ENCODE measurements at regions not wholly inside any gene's neighbourhood (a gene's known extent, or its start where the extent isn't known, plus 50 kb on each side); places are given as distances from the start of the nearest gene placed in this dataset.
"Not testable (repeated sequence)": the region's sequence is repeated elsewhere in the genome, so short reads cannot be mapped to it uniquely, and the experiment has no call there.

DNA sequence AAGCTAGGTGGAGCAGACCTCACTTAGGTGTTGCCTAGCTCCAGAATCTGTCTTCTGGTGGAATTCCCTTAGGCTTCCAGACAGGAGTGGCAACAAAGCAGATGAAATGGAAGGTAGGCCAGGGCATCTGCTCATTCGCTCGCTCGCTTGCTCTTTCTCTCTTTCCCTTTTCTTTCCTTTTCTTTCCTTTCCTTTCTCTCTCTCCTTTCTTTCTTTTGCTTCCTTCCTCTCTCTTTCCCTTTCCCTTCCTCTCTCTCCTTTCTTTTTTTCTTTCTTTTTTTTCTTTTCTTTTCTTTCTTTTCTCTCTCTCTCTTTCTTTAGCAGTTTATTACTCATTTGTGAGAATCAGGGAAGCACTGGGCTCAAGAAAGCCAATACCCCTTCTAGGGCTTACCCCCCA is 56.1 kb upstream of the NBPF19 start:
- POLR2A ChIA-PET (ENCODE audit: partially characterized antibody); H2BK5ac ChIP-seq (ENCODE audit: low read depth, low read length); H3K36me3 ChIP-seq (ENCODE audit: control insufficient read depth in 2 of 4, insufficient read depth in 4 of 4, low read length in 3 of 4); H2AK5ac ChIP-seq (ENCODE audit: low read depth, low read length); H2BK120ac ChIP-seq (replicated peaks; ENCODE audit: low read depth, low read length); H2BK12ac ChIP-seq (ENCODE audit: low read depth, low read length); H2BK20ac ChIP-seq (ENCODE audit: low read length); H3K27ac ChIP-seq (ENCODE audit: low read depth, low read length); H3K4ac ChIP-seq (replicated peaks; ENCODE audit: insufficient read length, low read depth, low read length); H3K23ac ChIP-seq (ENCODE audit: insufficient read length); H4K5ac ChIP-seq (ENCODE audit: insufficient read length, low read depth, low read length); FAIRE-seq; H3K4me1 ChIP-seq (replicated peaks in 1 of 4; ENCODE audit: control insufficient read depth in 3 of 4, insufficient read depth in 4 of 4, low read length in 3 of 4); H3K27me3 ChIP-seq (replicated peaks in 1 of 4; ENCODE audit: control insufficient read depth in 3 of 4, extremely low read depth in 1 of 4, insufficient read depth in 3 of 4, low read length in 3 of 4); H4K20me1 ChIP-seq (replicated peaks in 1 of 2; ENCODE audit: control insufficient read depth in 1 of 2, insufficient read depth in 2 of 2, low read length in 2 of 2); DNase-seq (ENCODE audit: low read depth in 1 of 2, low spot score in 2 of 2); H2BK15ac ChIP-seq (ENCODE audit: low read length); H4K8ac ChIP-seq (ENCODE audit: extremely low read depth, insufficient read depth, low read length); H3K23me2 ChIP-seq (ENCODE audit: low read depth, low read length); H3K14ac ChIP-seq (ENCODE audit: insufficient read length); H4K91ac ChIP-seq (replicated peaks; ENCODE audit: insufficient read length, low read length); H3K4me3 ChIP-seq (ENCODE audit: extremely low read depth in 1 of 4, insufficient read depth in 2 of 4, low read depth in 3 of 4, low read length in 4 of 4); CTCF ChIA-PET (ENCODE audit: partially characterized antibody); H3K4me2 ChIP-seq (ENCODE audit: insufficient read depth in 1 of 2, low read depth in 2 of 2, low read length in 2 of 2); H3K18ac ChIP-seq (ENCODE audit: extremely low read depth, low read length); H3K56ac ChIP-seq (replicated peaks; ENCODE audit: insufficient read length, low read depth, low read length); H2AFZ ChIP-seq (ENCODE audit: low read length); H3K9me3 ChIP-seq (ENCODE audit: insufficient read depth in 2 of 2, low read depth in 1 of 2, low read length in 1 of 2); H3K9ac ChIP-seq (replicated peaks in 1 of 4; ENCODE audit: extremely low read depth in 1 of 4, low read depth in 3 of 4, low read length in 3 of 4); H3K79me1 ChIP-seq (ENCODE audit: low read depth, low read length); H3K79me2 ChIP-seq (ENCODE audit: control insufficient read depth in 1 of 2, insufficient read depth in 2 of 2, low read length in 2 of 2): not testable (repeated sequence)
- no CpG with 5 or more reads among the region's 3 CpGs for WGBS, 2 experiments (ENCODE audit: extremely low coverage in 1 of 2, insufficient coverage in 1 of 2, insufficient read length in 1 of 2, insufficient replicate concordance in 2 of 2, low coverage in 1 of 2, low lambda C conversion rate in 2 of 2, missing lambda C conversion rate in 1 of 2)

DNA sequence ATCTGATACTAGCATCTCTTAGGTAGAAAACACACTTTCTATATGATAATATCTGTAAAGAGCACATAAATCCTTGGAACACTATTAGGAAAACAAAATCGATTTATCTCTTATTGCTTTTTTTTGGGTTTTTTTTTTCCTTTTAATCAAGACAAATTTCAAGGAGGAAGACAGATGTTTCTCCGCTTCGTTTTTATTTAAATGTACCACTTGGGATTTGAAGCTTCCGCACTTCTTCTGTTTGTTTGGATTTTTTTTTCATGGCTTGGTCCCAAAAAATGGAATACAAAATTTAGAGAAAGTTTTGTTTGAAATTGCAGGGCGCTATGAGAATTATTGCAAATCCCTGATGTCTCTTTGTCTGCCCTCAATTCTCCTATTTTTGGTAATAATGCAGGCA is 51.7 kb upstream of the NBPF19 start:
- H3K36me3 ChIP-seq (ENCODE audit: control insufficient read depth in 2 of 4, insufficient read depth in 4 of 4, low read length in 3 of 4); FAIRE-seq; H2BK120ac ChIP-seq (replicated peaks; ENCODE audit: low read depth, low read length); H3K4me2 ChIP-seq (ENCODE audit: insufficient read depth in 1 of 2, low read depth in 2 of 2, low read length in 2 of 2); H2BK12ac ChIP-seq (ENCODE audit: low read depth, low read length); H3K27me3 ChIP-seq (replicated peaks in 1 of 4; ENCODE audit: control insufficient read depth in 3 of 4, extremely low read depth in 1 of 4, insufficient read depth in 3 of 4, low read length in 3 of 4); DNase-seq (ENCODE audit: low read depth in 1 of 2, low spot score in 2 of 2); H4K20me1 ChIP-seq (replicated peaks in 1 of 2; ENCODE audit: control insufficient read depth in 1 of 2, insufficient read depth in 2 of 2, low read length in 2 of 2); H4K5ac ChIP-seq (ENCODE audit: insufficient read length, low read depth, low read length); H3K27ac ChIP-seq (ENCODE audit: low read depth, low read length); H3K14ac ChIP-seq (ENCODE audit: insufficient read length); CTCF ChIA-PET (ENCODE audit: partially characterized antibody); POLR2A ChIA-PET (ENCODE audit: partially characterized antibody); H3K18ac ChIP-seq (ENCODE audit: extremely low read depth, low read length); H4K8ac ChIP-seq (ENCODE audit: extremely low read depth, insufficient read depth, low read length); H3K23ac ChIP-seq (ENCODE audit: insufficient read length); H3K9me3 ChIP-seq (ENCODE audit: insufficient read depth in 2 of 2, low read depth in 1 of 2, low read length in 1 of 2); H3K23me2 ChIP-seq (ENCODE audit: low read depth, low read length); H3K4me3 ChIP-seq (ENCODE audit: extremely low read depth in 1 of 4, insufficient read depth in 2 of 4, low read depth in 3 of 4, low read length in 4 of 4); H3K9ac ChIP-seq (replicated peaks in 1 of 4; ENCODE audit: extremely low read depth in 1 of 4, low read depth in 3 of 4, low read length in 3 of 4); H3K56ac ChIP-seq (replicated peaks; ENCODE audit: insufficient read length, low read depth, low read length); H3K4me1 ChIP-seq (replicated peaks in 1 of 4; ENCODE audit: control insufficient read depth in 3 of 4, insufficient read depth in 4 of 4, low read length in 3 of 4); H4K91ac ChIP-seq (replicated peaks; ENCODE audit: insufficient read length, low read length); H3K79me1 ChIP-seq (ENCODE audit: low read depth, low read length); H2BK15ac ChIP-seq (ENCODE audit: low read length); H3K79me2 ChIP-seq (ENCODE audit: control insufficient read depth in 1 of 2, insufficient read depth in 2 of 2, low read length in 2 of 2); H2AFZ ChIP-seq (ENCODE audit: low read length); H2BK5ac ChIP-seq (ENCODE audit: low read depth, low read length); H2AK5ac ChIP-seq (ENCODE audit: low read depth, low read length); H3K4ac ChIP-seq (replicated peaks; ENCODE audit: insufficient read length, low read depth, low read length); H2BK20ac ChIP-seq (ENCODE audit: low read length): not testable (repeated sequence)
- WGBS, 2 experiments (ENCODE audit: extremely low coverage in 1 of 2, insufficient coverage in 1 of 2, insufficient read length in 1 of 2, insufficient replicate concordance in 2 of 2, low coverage in 1 of 2, low lambda C conversion rate in 2 of 2, missing lambda C conversion rate in 1 of 2): no CpG with 5 or more reads among the region's 5 CpGs
